Kidney capillary endothelial cell (primary cell): ENCODE measurements at regions not wholly inside any gene's neighbourhood (a gene's known extent, or its start where the extent isn't known, plus 50 kb on each side); places are given as distances from the start of the nearest gene placed in this dataset.

Source experiments
- DNase-seq: peaks from one replicate; pipeline ENCODE4 v3.0.0-alpha.2; 2018; ENCODE audit warnings: low spot score

- DNase-seq: no peak
Observed at GRCh38 chr4:137200322-137200721, 332.0 kb downstream of the PCDH18 start.

- DNase-seq: no peak
Observed at GRCh38 chr4:137198791-137199190, 333.5 kb downstream of the PCDH18 start.

GRCh38 chr4:137194670-137195069, 337.6 kb downstream of the PCDH18 start:
- DNase-seq: no peak

GRCh38 chr4:137193564-137193963, 338.7 kb downstream of the PCDH18 start:
- DNase-seq: no peak

- DNase-seq: no peak
Observed at GRCh38 chr4:137181293-137181899, 350.9 kb downstream of the PCDH18 start.

GRCh38 chr4:137180349-137180748, 351.9 kb downstream of the PCDH18 start:
- no peak for DNase-seq

- no peak for DNase-seq
Observed at GRCh38 chr4:137156807-137157206, 375.5 kb downstream of the PCDH18 start.

- DNase-seq: no peak
Observed at GRCh38 chr4:137156054-137156453, 376.2 kb downstream of the PCDH18 start.

GRCh38 chr4:137131201-137131600, 401.1 kb downstream of the PCDH18 start:
- no peak for DNase-seq

- DNase-seq: no peak
Observed at GRCh38 chr4:137129845-137130244, 402.4 kb downstream of the PCDH18 start.

GRCh38 chr4:137129441-137129840, 402.9 kb downstream of the PCDH18 start:
- DNase-seq: no peak

- DNase-seq: no peak
Observed at GRCh38 chr4:137125011-137125410, 407.3 kb downstream of the PCDH18 start.

- DNase-seq: peak; percentile 65
Observed at GRCh38 chr4:137124278-137124932, 407.9 kb downstream of the PCDH18 start.

GRCh38 chr4:137122876-137123275, 409.4 kb downstream of the PCDH18 start:
- DNase-seq: no peak

GRCh38 chr4:137116144-137116543, 416.1 kb downstream of the PCDH18 start:
- DNase-seq: no peak

- no peak for DNase-seq
Observed at GRCh38 chr4:137106733-137107132, 425.6 kb downstream of the PCDH18 start.

GRCh38 chr4:137106287-137106686, 426.0 kb downstream of the PCDH18 start:
- DNase-seq: no peak

GRCh38 chr4:137090951-137091350, 441.3 kb downstream of the PCDH18 start:
- no peak for DNase-seq

- DNase-seq: no peak
Observed at GRCh38 chr4:137083571-137084135, 448.6 kb downstream of the PCDH18 start.

- no peak for DNase-seq
Observed at GRCh38 chr4:137082061-137082460, 450.2 kb downstream of the PCDH18 start.

GRCh38 chr4:137076908-137077307, 455.4 kb downstream of the PCDH18 start:
- no peak for DNase-seq

GRCh38 chr4:137075586-137075985, 456.7 kb downstream of the PCDH18 start:
- DNase-seq: no peak

GRCh38 chr4:137070614-137071013, 461.7 kb downstream of the PCDH18 start:
- DNase-seq: no peak

- no peak for DNase-seq
Observed at GRCh38 chr4:137069473-137069872, 462.8 kb downstream of the PCDH18 start.
